Esophagus mucosa (tissue), 1 donor: ENCODE measurements at regions not wholly inside any gene's neighbourhood (a gene's known extent, or its start where the extent isn't known, plus 50 kb on each side); places are given as distances from the start of the nearest gene placed in this dataset.
"Not testable (repeated sequence)": the region's sequence is repeated elsewhere in the genome, so short reads cannot be mapped to it uniquely, and the experiment has no call there.

Experiments
- ATAC-seq: fragments of 200-7000 bp; cut with Tn5 transposase; one replicate; pipeline ENCODE4 v1.9.1; 2020
- donor health status: DM: yes; HTN: yes; CAD: no.

DNA sequence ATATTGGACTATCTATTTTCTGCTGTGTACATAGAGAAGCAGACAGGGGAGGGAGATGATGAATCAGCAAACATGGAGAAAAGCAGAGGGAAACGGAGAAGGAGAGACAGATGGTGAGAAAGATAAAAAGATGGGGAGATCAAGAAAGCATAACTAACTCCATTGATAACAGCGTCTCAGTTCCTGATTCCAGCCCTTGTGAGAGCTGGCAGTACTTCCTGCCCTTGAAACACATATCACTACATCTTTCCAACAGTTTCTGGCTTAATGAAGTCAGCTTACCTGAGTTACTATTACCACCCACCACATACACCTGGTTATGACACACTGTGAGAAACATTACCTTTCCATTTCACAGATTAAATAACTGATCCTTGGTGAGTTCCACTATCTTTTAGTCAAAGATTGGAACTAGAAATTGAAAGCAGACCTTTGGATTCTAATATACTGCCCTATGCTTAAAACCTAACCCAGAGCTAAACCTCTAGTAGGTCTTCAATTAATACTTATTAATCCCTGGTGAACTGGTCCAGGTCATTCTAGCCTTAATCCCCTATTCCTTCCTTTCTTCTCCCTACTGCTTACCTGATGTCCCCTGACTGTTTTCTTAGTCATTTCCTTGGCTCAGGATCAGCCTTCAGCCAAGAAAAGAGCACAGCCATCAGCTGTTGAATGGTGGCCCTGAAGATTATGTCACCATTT, 346.6 kb upstream of the CCL2 start:
- ATAC-seq, result no peak

DNA sequence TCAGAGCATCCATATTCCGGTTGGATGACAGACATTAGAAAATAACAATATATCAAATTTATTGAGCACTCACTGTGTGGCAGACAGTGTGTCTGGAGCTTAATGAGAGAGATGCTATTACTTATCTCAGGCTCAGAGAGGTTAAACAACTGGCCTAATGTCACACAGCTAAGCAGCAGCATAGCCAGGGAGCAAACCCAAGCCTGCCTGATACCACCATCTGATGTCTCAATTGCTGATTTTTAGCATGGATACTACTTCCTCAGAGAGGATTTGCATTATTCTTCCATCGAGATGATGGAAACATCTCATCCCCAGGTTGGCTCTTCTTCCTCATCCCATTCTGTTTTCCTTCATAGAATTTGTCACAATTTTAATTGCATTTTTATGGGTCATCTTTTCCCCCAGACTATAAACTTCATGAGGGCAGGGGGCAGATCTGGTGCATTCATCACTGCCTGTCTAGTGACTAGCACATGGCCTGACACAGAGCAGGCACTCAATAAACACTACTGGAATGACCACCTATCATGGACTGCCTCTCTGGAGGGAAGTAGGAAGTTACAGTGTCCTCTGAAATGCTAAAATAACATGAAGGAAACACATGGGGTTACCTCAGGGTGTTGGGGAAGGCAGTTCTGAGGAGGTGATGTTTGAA, 344.8 kb upstream of the CCL2 start:
- no peak for ATAC-seq

DNA sequence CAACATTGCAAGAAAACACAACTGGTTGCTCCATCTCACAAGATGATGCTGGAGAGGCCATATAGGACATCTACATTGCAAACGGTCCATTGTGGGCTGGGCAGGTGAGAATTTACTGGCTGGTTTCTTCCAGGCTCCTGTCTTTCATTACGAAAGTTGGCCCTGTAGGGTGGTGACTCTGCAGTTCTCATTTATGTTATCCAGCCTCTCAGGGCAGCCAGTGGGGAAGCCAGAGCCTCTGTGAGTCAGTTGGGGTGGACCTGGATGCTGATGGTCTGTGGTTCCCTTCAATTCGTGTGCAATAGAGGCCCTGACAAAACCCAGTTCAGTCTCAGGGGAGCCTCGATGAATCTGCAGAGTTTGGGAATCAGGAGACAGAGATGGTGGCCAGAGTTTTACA, 341.0 kb upstream of the CCL2 start:
- no peak for ATAC-seq

DNA sequence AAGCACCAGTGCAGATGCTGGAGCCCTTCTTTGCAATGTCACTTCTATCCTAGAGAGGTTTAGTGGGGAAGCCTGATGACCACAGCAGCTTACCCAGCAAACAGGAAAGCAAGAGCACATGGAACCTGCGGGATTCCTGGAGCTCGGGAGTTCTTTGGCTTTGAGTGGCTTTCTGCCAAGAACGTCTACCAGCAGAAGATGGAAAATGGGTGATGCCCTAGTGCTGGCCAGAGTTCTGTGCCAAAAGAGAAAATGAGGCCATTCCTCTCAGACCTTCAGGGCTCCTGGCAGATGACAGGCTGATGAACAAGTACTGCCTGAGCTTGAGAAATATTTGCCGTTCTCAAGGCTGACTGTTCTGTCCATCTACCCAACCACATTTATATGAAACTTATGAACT, 332.1 kb upstream of the CCL2 start:
- ATAC-seq, result no peak

DNA sequence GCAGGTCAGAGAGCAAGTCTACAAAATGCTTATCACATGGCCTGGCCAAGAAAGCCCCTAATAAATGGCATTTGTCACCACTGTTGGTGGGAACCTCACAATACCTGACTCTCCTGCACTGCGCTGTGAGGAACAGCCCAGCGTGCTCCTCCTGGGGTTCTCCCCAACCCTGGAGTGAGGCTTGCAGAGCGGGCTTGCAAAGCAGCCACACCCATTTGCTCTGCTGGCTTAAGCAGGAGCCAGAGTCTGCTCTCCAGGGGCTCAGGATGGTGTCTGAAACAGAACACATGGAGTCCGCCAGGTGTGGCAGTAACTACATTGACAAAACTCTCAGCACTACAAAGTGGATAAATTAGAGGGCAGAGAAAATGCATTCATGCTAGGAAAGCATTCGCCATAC, 331.0 kb upstream of the CCL2 start:
- peak; percentile 32 for ATAC-seq

DNA sequence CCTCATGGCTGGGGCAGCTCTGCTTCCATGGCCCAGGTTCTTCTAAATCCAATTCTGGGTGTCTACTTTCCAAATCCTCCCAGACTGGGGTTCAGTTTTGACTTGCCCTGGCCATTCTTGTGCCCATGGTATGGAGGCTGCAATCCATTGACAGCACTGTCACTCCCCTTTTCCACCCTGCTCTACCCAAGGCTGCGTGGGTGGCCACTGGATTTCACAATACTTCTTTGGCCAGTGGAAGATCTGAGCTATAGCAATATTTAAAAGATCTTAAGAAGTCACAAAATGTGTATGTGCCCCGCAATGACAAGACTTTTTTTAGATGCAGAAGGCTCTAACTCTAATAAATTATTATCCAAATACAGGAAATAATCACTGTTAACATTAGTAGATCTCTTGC, 329.4 kb upstream of the CCL2 start:
- ATAC-seq, result no peak

DNA sequence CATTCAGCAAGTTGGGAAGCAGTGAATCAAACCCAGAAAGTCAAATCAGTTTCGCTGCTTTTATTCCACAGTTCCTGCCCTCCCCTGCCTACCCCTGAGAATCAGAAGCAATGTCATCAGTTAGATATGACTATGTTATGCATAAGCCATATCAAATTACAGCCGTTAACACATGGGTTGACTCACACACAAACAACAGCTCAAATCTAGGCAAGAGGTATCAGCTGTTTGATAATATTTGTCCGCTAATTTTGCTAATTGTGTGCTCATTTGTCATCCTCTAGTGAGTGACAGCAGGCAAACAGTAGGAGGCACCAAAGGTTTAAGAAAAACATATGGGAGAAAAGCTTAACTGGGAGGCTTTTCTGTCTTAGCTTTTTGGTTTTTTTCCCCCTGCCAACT, 327.4 kb upstream of the CCL2 start:
- ATAC-seq, result peak; percentile 45

DNA sequence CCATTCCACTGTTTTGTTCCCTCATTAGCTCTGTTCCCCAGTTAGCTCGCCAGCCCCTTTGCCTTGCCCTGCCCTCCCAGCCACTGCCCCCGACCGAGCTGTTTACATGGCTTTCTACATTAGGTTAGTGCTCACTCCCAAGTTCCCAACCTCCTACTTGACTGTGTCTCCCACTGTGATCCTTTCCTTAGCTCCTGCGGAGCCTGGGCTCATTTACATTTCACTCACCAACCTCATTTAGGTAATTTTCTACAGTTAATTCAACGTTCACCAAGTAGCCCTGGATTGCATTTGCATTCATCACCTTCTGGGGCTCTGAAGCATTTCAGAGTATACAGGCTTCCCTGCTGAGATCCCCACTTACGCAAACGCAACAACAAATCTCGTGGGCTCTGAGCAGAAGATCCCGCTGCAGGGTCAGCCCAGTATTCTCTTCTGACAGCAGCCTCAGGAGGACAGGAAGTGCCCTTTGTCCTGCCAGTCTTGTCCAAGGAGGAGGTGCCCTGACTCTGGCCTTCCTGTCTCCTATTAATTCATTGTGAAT, 325.8 kb upstream of the CCL2 start:
- ATAC-seq, result no peak

DNA sequence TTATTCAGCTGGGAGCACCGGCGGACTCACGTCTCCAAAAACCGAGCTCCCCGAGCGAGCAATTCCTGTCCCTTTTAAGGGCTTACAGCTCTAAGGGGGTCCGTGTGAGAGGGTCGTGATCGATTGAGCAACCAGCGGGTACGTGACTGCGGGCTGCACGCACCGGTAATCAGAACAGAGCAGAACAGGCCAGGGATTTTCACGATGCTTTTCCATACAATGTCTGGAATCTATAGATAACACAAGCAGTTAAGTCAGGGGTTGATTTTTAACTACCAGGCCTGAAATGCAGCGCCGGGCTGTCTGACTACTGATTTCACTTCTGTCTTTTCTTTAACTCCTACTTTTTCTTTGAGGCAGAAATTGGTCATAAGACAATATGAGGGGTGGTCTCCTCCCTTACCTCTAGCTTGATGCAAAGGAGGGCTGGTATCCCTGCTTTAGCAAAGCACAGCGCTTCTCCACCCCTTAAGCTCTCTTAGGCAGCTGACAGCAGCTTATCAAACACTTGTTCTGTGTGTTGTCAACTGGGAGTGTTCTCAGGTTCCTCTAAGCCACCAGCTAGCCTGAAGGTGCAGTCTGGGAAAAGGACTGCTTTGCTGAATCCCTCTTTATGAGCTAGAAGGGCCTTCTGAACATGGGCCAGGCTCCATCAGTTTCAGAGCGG, 323.8 kb upstream of the CCL2 start:
- not testable (repeated sequence) for ATAC-seq

DNA sequence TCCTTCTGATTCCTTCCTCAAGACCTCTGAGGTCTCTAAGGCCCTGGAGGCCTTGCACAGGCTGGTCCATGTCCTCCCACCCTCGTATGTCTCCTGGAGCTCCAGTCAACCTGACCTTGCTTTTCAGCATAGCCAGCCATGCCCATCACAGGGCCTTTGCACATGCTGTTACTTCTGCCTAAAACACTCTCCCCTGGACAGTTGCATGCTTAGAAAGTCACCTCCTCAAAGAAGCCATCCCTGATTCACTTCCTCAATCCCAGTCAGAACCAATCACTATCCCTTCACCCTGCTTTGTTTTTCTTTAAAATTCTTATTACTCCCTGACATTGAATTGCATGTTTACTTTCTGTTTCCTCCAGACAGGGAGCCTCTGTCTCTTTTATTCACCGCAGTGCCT, 322.1 kb upstream of the CCL2 start:
- no peak for ATAC-seq

DNA sequence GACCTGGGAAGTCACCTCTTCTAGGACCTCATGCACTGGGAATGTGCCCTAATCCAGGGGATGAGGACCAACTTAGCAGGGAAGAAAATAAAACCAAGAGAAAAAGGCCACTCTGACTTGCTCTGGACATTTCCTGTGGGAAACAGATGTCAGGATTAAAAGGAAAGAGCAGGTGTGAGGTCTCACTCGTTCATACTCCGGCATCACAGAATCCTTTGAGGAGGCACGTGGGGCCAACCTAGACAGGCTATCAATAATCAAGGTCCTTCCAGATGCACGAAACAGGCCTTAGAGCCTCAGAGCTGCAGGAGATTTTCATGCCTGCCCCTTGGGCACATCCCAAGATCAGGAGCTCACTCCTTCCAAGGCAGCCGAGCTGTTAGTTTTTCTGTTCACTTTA, 321.5 kb upstream of the CCL2 start:
- no peak for ATAC-seq

DNA sequence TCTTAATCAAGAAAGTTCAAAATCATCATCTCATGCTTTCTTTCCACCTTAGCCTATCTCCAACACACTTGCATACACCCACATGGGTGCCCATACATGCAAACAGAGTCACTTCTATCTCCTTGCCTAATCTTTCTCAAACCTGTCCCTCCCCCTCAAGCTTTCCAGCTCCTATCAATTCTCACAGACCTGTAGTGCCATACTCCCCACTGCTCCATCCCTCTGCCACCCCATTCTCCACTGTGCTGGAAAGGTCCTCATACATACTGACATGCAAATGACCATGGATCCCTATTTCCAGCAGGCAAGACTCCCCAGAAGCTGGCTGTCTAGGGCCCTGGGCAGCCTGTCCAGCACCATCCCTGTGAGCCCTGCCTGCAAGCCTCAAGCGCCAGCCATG, 320.4 kb upstream of the CCL2 start:
- no peak for ATAC-seq

DNA sequence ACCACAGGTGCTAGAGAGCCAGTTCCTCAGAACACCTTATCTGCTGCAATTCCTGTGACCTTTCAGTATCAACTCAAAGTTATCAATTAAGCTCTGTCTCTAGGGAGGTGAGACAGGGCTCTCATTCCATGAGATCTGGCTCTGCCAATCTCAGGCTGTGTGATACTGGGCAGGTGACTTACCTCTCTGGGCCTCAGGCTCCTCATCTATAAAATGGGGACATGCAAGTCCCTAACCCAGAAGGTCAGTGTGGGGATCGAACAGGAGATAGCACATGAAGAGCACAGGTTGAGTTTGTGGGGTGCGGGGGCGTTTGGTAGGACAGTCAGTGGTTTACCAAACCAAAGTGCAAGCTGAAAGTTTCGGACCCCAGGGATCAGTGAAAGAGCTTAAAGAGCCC, 319.3 kb upstream of the CCL2 start:
- ATAC-seq, result no peak

DNA sequence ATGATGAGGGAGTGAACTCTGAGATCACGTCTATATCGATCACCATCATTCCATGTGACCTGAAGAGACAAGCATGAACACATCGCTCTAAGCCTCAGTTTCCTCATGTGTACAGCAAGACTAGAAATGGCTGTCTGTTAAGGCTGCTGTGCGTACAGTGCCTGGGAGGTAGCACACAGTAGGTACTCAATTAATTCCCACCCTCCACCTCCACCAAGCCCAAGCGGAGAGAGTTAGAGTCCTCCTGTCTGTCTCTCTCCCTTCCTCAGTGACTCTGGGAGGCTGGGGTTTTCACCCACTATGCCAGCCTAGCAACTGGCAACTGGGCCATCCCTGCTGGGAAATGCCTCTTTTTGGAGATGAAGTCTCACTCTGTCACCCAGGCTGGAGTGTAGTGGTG, 318.3 kb upstream of the CCL2 start:
- no peak for ATAC-seq

DNA sequence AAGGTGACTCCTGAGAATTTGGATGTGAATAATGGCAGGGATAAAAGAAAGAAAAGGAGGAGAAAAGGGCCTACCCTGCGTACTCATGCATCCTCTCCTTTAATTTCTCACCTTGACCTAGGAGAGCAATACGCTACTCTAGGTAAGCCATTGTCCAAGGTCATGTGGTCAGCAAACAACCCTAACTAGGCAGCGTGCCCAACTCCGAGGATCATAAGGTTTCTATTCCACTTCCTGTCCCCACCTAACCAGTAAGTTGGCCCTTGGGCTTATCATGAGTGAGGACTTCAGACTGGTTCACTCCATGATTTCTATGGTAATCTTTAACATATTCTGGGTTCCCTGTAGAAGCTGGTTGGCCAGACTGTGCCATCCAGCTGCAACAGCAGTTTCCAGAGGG, 315.1 kb upstream of the CCL2 start:
- no peak for ATAC-seq

DNA sequence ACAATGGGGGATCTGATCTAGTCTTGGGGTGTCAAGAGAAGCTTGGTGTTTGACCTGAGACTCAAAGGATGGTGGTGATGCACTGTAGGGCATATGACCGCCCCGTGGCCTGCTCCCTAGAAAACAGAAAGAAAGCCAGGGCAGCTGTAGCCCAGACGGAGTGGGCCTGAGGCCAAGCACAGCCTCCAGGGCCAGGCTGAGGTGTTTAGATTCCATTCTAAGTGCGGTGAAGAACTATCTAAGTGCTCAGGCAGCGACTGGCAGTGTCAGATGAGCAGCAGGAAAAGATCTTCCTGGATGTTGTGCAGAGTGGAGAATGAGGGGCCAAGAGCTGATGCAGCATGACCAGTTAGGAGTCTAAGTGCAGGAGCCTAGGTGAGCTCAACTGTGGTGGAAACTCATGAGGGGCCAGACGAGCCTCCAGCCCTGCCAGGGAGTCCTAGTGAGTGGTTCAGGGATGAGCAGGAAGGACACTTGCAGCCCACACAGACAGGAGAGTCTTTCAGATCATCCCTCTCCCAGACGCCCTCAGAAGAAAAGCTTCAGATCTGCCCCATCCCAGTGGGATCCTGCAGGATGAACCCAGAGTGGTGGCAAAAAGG, 314.2 kb upstream of the CCL2 start:
- no peak for ATAC-seq

DNA sequence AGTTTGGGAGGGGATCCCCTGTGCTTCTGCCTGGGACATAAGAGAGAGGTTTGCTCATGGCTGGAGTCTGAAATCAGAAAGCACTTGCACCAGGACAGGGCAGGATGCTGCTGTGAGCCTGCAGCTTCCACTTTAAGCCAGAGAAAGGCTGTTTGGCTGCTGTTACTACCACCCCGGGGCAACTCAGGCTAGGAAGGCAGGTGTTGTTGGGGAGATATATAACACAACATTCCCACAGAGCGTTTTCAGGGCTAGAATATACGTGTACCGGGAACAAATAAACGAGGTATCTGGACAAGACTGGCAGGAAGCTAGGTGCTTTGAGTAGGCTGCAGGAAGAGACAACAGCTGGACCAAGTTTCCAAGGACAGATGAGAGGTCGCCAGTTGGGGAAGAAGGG, 313.3 kb upstream of the CCL2 start:
- no peak for ATAC-seq

DNA sequence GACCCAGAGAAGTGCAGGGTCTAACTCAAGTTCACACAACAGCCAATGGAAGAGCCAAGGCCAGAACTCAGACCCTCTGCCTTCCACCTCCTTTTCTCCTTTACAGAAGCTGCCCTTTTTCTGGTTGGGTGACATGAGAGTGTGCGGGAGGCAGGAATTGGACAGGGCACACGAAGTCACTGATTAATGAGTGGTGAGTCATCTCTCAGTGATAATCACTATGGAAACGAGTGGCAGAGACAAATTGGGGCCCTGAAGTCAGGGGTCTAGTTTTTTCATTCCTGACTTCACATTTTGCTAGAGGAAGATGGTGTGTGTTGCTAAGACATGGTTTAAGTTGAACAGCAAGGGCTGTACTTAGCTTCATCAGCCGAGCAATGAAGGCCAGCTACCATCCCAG, 312.7 kb upstream of the CCL2 start:
- ATAC-seq, result no peak

DNA sequence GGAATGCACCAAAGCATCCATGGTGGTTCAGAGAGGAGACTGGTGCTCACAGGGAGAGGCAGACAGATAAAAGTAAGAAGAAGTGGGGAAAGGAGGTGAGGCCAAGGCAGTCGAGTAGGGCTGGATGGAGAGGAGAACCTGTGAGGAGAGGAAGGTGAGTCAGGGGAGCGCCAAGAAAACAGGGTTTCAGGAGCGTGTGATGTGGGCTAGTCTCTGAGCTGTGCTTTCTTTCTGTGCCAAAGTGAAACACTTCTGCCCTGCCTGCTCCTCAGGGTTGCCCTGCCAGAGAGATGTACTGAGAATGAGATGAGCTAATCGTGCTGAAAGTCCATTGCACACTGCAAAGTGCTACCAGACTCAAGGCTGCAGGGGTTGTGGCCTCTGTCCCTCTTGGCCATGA, 310.7 kb upstream of the CCL2 start:
- no peak for ATAC-seq

DNA sequence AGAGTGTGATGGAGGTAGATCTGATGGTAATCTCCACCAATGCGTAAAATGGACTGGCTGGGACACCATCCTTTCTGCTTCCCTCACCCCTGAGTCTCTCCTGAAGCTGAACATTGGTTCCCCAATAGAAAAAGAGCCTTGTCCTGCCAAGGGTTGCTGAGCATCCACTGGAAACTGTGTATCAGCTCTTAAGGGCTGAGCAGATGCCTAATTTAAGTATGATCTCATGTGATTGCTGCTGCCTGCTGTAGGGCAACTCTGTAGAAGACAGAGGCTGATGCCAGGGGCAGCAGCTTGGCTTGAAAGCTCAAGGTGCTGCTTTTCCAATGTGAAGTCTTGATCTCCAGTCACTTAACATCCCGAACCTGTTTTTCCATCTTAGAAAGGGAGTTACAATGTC, 310.3 kb upstream of the CCL2 start:
- no peak for ATAC-seq

DNA sequence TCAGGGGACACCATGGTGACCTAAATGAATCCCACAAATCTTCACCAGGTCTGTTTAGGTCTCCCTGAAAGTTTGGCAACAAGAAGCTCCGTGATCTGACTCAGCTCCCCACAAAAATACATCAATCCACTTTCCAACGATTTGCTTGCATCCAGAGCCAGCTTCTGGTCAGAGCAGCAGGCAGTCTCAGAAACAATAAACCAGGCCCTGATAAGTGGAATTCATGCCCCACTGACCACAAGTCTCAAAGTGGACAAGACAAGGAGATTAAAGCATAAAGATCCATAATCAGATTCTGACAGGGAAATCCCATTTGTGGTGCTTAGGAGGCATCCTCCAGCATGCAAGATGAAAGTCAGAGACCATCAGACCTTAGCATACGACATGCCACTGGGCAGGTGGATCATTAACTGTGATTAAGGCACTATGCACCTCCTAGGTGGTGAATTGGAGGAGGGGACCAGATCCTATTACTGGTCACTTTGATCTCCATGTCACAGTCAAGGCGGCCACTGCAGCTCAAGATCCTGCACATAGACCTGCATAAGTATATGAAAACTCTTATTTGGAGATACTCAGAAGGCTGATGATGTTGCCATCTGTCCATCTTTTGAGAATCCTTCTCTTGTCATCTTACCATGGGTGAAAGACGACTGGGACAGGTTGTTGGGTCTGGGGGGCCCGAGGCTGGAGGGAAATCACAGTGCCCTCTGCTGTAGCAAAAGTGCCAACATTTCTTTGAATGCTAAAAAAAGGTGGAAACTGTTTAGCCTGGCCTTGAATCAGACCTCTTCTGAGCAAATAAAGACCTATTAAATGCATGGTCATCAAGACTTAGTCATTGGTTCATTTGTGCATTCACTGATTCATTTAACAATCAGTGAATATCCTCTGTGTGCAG, 309.2 kb upstream of the CCL2 start:
- no peak for ATAC-seq

DNA sequence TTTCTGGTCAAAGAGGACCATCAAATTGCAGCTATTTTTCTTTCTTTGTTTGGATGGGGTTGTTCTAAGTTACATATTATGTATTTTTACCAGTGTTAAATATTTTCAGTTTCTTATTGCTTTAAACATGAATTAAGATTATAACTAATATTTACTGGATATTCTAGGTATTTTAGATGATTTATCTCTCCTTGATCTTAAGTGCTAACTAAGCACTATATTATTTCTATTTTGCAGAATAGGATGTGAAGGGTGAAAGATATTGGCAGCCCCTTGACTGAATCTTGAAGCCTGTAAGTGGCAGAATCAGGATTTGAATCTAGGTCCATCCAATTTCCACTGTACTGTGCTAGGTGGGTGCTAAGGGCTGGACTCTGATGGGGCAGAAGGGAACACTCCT, 307.3 kb upstream of the CCL2 start:
- no peak for ATAC-seq

DNA sequence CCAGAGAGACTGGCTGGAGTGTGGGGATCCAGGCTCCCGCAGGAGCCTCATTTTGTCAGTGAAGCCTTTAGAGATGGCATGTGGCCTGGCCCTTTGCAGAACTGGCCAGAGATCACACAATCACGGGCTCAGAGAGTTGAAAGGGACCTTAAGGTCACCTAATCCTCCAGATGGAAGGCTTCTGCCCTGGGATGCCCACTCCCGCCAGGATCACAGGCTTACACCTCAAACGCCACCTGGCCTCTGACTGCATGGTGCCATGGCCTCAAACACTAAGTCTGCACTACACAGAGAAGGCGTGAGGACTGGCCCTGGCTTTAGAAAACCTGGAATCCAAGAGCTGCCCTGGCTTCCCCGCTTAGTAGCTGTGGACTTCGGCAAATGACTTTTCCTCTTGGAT, 306.8 kb upstream of the CCL2 start:
- no peak for ATAC-seq
